NCI-H1436 (cell line): ENCODE measurements at regions not wholly inside any gene's neighbourhood (a gene's known extent, or its start where the extent isn't known, plus 50 kb on each side); places are given as distances from the start of the nearest gene placed in this dataset.
"Not testable (repeated sequence)": the region's sequence is repeated elsewhere in the genome, so short reads cannot be mapped to it uniquely, and the experiment has no call there.

ENCODE experiments used
- DNase-seq: peaks from one replicate; lab custom pipeline; 2025; lab: John Stamatoyannopoulos, UW

- no peak for DNase-seq
Measured at GRCh38 chr21:38614558-38614957, 116.3 kb upstream of the ERG start.

GRCh38 chr21:38619480-38619879 is 121.2 kb upstream of the ERG start:
- DNase-seq: no peak

GRCh38 chr21:38619992-38620479 is 121.8 kb upstream of the ERG start:
- no peak for DNase-seq

GRCh38 chr21:38621132-38621531 is 122.9 kb upstream of the ERG start:
- no peak for DNase-seq

- no peak for DNase-seq
Measured at GRCh38 chr21:38622081-38622826, 124.0 kb upstream of the ERG start.

- no peak for DNase-seq
Measured at GRCh38 chr21:38622827-38623209, 124.5 kb upstream of the ERG start.

- no peak for DNase-seq
Measured at GRCh38 chr21:38623552-38623951, 125.3 kb upstream of the ERG start.

GRCh38 chr21:38625000-38625399 is 126.7 kb upstream of the ERG start:
- no peak for DNase-seq

GRCh38 chr21:38626306-38626705 is 128.0 kb upstream of the ERG start:
- no peak for DNase-seq

GRCh38 chr21:38628349-38628748 is 130.1 kb upstream of the ERG start:
- DNase-seq: no peak

- no peak for DNase-seq
Measured at GRCh38 chr21:38631206-38631605, 132.9 kb upstream of the ERG start.

GRCh38 chr21:38631676-38632075 is 133.4 kb upstream of the ERG start:
- no peak for DNase-seq

GRCh38 chr21:38637161-38637560 is 138.9 kb upstream of the ERG start:
- no peak for DNase-seq

GRCh38 chr21:38639571-38640354 is 141.5 kb upstream of the ERG start:
- DNase-seq: no peak

- DNase-seq: not testable (repeated sequence)
Measured at GRCh38 chr21:38640355-38640742, 142.1 kb upstream of the ERG start.

- DNase-seq: no peak
Measured at GRCh38 chr21:38643404-38644023, 145.2 kb upstream of the ERG start.

- no peak for DNase-seq
Measured at GRCh38 chr21:38645282-38645681, 147.0 kb upstream of the ERG start.

- no peak for DNase-seq
Measured at GRCh38 chr21:38646213-38646837, 148.0 kb upstream of the ERG start.

GRCh38 chr21:38649120-38649519 is 150.8 kb upstream of the ERG start:
- DNase-seq: peak; percentile 61

GRCh38 chr21:38651570-38651969 is 153.3 kb upstream of the ERG start:
- no peak for DNase-seq

GRCh38 chr21:38652396-38652795 is 153.3 kb upstream of the ETS2 start:
- no peak for DNase-seq

- DNase-seq: no peak
Measured at GRCh38 chr21:38654580-38654979, 151.1 kb upstream of the ETS2 start.
